ENCODE measurements at regions not wholly inside any gene's neighbourhood (a gene's known extent, or its start where the extent isn't known, plus 50 kb on each side); places are given as distances from the start of the nearest gene placed in this dataset.

GRCh38 chr7:131624536-131624935, 68.1 kb upstream of the PODXL start:
- H3K9me3 ChIP-seq, result no peaks in the 10 kb centered on the region
- no peak for DNase-seq (ENCODE audit: low spot score)
- no peak overlapping the region for H3K27ac ChIP-seq
- H3K4me1 ChIP-seq, result peaks cover 0 to 88% of the 10 kb centered on the region in 2 donors
- no peaks in the 10 kb centered on the region for H3K36me3 ChIP-seq
- no peak for TF ChIP-seq CTCF (IDR thresholded peaks at IDR 0.05)
- no peaks in the 10 kb centered on the region for H3K27me3 ChIP-seq
- H3K4me3 ChIP-seq, result no peak overlapping the region

- Histone ChIP-seq H3K9me3 (no peaks in the 10 kb centered on the region), H3K4me3 (no peak overlapping the region), H3K27me3 (no peaks in the 10 kb centered on the region), H3K27ac (peak overlapping the region; percentile 55 to 63), H3K4me1 (peaks cover 0 to 82% of the 10 kb centered on the region in 2 donors), H3K36me3 (no peaks in the 10 kb centered on the region)
- no peak for TF ChIP-seq CTCF (IDR thresholded peaks at IDR 0.05)
- DNase-seq (ENCODE audit: low spot score), result peak; percentile 82
These were observed 66.7 kb upstream of the PODXL start for GRCh38 chr7:131623154-131623553.

- Histone ChIP-seq H3K4me3 (no peak overlapping the region), H3K27ac (peak overlapping the region; percentile 55 to 63), H3K9me3 (no peaks in the 10 kb centered on the region), H3K36me3 (no peaks in the 10 kb centered on the region), H3K4me1 (peaks cover 0 to 68% of the 10 kb centered on the region in 2 donors), H3K27me3 (no peaks in the 10 kb centered on the region)
- no peak for DNase-seq (ENCODE audit: low spot score)
- no peak for TF ChIP-seq CTCF (IDR thresholded peaks at IDR 0.05)
These were observed 65.2 kb upstream of the PODXL start for GRCh38 chr7:131621652-131622051.

GRCh38 chr7:131620673-131621609, 64.5 kb upstream of the PODXL start:
- no peak for TF ChIP-seq CTCF (IDR thresholded peaks at IDR 0.05)
- Histone ChIP-seq H3K9me3 (no peaks in the 10 kb centered on the region), H3K4me3 (no peak overlapping the region), H3K27ac (peak overlapping the region; percentile 55 to 63), H3K36me3 (no peaks in the 10 kb centered on the region), H3K4me1 (peaks cover 0 to 61% of the 10 kb centered on the region in 2 donors), H3K27me3 (no peaks in the 10 kb centered on the region)
- no peak for DNase-seq (ENCODE audit: low spot score)

GRCh38 chr7:131619336-131620305, 63.2 kb upstream of the PODXL start:
- Histone ChIP-seq H3K36me3 (no peaks in the 10 kb centered on the region), H3K9me3 (no peaks in the 10 kb centered on the region), H3K27ac (no peak overlapping the region), H3K4me3 (no peak overlapping the region), H3K27me3 (no peaks in the 10 kb centered on the region), H3K4me1 (peaks cover 0 to 49% of the 10 kb centered on the region in 2 donors)
- no peak for TF ChIP-seq CTCF (IDR thresholded peaks at IDR 0.05)
- DNase-seq (ENCODE audit: low spot score), result no peak

Data from right atrium auricular region (tissue), 2 donors.